ENCODE measurements at regions not wholly inside any gene's neighbourhood (a gene's known extent, or its start where the extent isn't known, plus 50 kb on each side); places are given as distances from the start of the nearest gene placed in this dataset.

DNA sequence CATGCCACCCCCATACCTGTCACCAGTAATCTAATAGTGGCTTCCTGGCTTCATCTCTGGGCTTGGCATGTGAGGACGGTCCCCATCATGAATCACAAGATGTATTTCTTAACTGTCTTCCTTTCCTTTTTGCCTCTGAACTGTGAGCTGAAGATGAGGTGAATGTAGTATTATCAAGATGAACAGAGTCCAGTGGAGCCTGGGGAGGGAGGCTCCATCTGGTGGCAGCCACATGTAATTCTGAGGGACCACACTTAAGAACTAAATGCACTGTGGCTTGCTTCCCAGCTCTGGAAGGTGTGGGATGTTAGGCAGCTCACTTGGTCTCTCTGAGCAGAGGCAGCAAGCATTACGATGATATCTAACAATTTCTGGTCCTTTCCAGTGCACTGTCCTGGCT, 354.9 kb upstream of the ASIC2 start:
- H3K9me3 Mint-ChIP-seq = no peaks in the 10 kb centered on the region
- intact Hi-C loops (cut with micrococcal nuclease) = no loop called here
- no peak overlapping the region for H3K27ac Mint-ChIP-seq
- H3K4me1 Mint-ChIP-seq = no peaks in the 10 kb centered on the region
- no peak overlapping the region for H3K4me3 Mint-ChIP-seq
- H3K27me3 Mint-ChIP-seq = peaks cover 6% of the 10 kb centered on the region
- H3K36me3 Mint-ChIP-seq (ENCODE audit: low read depth) = no peaks in the 10 kb centered on the region
- DNase-seq = no peak
- ATAC-seq (ENCODE audit: low read depth) = no peak
- ChIA-PET POLR2A (no interaction called here), CTCF (interaction anchor here (0.6 kb wide), 1 partner anchor 134 kb away, joined by 3 read pairs; no protein-coding TSS in a partner anchor)
- TF ChIP-seq, protein P1, sequence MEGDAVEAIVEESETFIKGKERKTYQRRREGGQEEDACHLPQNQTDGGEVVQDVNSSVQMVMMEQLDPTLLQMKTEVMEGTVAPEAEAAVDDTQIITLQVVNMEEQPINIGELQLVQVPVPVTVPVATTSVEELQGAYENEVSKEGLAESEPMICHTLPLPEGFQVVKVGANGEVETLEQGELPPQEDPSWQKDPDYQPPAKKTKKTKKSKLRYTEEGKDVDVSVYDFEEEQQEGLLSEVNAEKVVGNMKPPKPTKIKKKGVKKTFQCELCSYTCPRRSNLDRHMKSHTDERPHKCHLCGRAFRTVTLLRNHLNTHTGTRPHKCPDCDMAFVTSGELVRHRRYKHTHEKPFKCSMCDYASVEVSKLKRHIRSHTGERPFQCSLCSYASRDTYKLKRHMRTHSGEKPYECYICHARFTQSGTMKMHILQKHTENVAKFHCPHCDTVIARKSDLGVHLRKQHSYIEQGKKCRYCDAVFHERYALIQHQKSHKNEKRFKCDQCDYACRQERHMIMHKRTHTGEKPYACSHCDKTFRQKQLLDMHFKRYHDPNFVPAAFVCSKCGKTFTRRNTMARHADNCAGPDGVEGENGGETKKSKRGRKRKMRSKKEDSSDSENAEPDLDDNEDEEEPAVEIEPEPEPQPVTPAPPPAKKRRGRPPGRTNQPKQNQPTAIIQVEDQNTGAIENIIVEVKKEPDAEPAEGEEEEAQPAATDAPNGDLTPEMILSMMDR (IDR thresholded peaks at IDR 0.05) = no peak

DNA sequence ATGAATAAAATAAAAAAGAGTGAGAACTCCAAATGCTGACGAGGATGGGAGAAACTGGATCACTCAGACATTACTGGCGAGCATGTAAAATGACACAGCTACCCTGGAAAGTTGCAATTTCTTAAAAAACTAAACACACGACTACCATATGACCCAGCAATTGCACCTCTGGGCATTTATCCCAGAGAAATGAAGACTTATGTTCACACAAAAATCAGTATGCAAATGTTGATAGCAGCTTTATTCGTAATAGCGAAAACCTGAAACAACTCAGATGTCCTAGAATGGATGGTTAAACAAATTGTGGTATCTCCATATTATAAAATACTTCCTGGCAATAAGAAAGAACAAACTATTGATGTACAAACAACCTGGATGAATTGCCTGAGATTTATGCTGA, 357.2 kb upstream of the ASIC2 start:
- ChIA-PET POLR2A (no interaction called here), CTCF (no interaction called here)
- Mint-ChIP-seq H3K4me1 (no peaks in the 10 kb centered on the region), H3K27ac (no peak overlapping the region), H3K27me3 (peaks cover 5% of the 10 kb centered on the region), H3K9me3 (no peaks in the 10 kb centered on the region), H3K36me3 (ENCODE audit: low read depth) (no peaks in the 10 kb centered on the region), H3K4me3 (no peak overlapping the region)
- intact Hi-C loops (cut with micrococcal nuclease) = no loop called here
- DNase-seq (no peak), ATAC-seq (ENCODE audit: low read depth) (no peak)
- TF ChIP-seq, protein P1 (IDR thresholded peaks at IDR 0.05) = no peak

DNA sequence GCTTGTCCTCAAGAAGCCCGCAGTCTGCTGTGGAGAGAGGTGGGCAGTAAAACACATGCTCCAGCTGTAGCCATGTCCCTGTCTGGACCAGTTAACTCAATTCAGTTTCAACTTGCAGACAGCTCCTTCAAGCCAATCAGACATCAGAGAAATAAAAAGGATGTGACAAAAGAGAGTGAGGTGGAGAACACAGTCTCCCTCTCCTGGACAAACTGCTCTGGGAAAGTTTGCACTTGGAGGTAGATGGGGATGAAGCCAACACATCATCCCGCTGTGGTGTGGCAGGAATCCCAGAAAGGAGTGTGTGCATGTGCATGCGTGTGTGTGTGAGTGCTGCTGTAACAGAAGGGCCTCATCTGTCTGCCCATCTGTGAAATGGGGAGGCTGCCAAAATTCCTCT, 358.6 kb upstream of the ASIC2 start:
- POLR2A ChIA-PET = no interaction called here
- no peak overlapping the region for H3K27ac Mint-ChIP-seq

DNA sequence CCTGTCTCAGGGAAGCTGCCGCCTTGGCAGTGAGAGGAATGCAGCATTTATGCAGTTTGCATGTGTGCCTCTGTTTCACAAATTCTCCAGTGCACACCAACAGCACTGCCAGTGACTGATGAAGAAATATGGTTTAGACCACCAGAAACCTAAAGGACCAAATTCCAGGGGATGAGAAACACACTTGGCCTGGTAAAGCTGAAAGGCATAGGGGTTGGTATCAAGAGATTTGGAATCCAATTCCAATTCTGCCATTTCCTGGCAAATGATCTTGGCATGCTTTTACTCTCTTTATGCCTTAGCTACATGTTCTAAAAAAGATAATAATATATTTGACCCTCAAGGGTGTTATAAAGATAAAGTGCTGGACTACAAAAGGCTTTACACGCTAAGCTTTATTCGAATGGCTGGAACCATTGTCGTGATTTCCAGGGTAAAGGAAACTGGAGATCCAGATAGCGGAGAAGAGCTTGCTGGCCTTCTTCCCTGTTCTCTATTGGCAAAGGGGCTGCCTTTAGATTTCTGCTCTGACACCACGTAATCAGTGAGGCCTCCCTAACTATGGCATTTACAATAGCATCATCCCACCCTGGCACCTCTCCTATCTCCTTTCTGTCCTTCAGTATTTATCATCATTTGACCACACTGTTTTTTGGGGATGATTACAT, 359.8 kb upstream of the ASIC2 start:
- POLR2A ChIA-PET = no interaction called here
- intact Hi-C loops (cut with micrococcal nuclease) = no loop called here

More for the DNA sequence above, 358.6 kb upstream of the ASIC2 start:
- TF ChIP-seq, protein P1 (IDR thresholded peaks at IDR 0.05) = no peak
- Mint-ChIP-seq H3K4me3 (no peak overlapping the region), H3K9me3 (no peaks in the 10 kb centered on the region), H3K4me1 (no peaks in the 10 kb centered on the region), H3K27me3 (peaks cover 5% of the 10 kb centered on the region), H3K36me3 (ENCODE audit: low read depth) (no peaks in the 10 kb centered on the region)
- DNase-seq (no peak), ATAC-seq (ENCODE audit: low read depth) (no peak)
- intact Hi-C loops (cut with micrococcal nuclease) = no loop called here
- CTCF ChIA-PET = no interaction called here

DNA sequence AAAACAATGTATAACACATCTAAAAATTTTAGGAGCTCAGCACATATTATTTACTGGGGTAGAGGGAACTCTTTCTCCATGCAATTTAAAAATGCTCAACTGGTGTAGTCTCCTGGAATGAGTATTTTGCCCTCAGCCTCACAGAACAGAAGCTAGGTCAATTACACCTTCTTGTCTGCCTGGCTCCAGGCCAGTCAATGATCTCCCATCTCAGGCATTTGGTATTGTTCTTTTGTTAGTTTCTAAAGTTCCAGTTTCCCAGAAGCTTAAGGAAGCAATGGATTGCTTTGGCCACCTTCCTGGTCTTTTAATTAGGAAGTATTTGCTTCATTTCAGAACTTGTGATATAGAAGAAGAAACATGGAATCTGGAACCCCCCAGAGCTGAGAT, 360.3 kb upstream of the ASIC2 start:
- Mint-ChIP-seq H3K4me3 (no peak overlapping the region), H3K27ac (no peak overlapping the region), H3K9me3 (no peaks in the 10 kb centered on the region), H3K4me1 (no peaks in the 10 kb centered on the region), H3K36me3 (ENCODE audit: low read depth) (no peaks in the 10 kb centered on the region), H3K27me3 (peaks cover 5% of the 10 kb centered on the region)
- TF ChIP-seq, protein P1 (IDR thresholded peaks at IDR 0.05) = no peak
- POLR2A ChIA-PET = no interaction called here
- no peak for DNase-seq
- no peak for ATAC-seq (ENCODE audit: low read depth)
- CTCF ChIA-PET = interaction anchor here (1.4 kb wide), 1 partner anchor 21 kb away, joined by 4 read pairs; no protein-coding TSS in a partner anchor
- intact Hi-C loops (cut with micrococcal nuclease) = no loop called here

More for the DNA sequence above, 359.8 kb upstream of the ASIC2 start:
- Mint-ChIP-seq H3K27me3 (peaks cover 5% of the 10 kb centered on the region), H3K4me3 (no peak overlapping the region), H3K36me3 (ENCODE audit: low read depth) (no peaks in the 10 kb centered on the region), H3K4me1 (no peaks in the 10 kb centered on the region), H3K27ac (no peak overlapping the region), H3K9me3 (no peaks in the 10 kb centered on the region)
- no peak for ATAC-seq (ENCODE audit: low read depth)
- no peak for DNase-seq
- CTCF ChIA-PET = no interaction called here
- TF ChIP-seq, protein P1 (IDR thresholded peaks at IDR 0.05) = no peak

All from activated B cell treated with CpG ODN at 0.5 μM for 24 hours (primary cell).